IMR-90 (cell line): ENCODE measurements at regions not wholly inside any gene's neighbourhood (a gene's known extent, or its start where the extent isn't known, plus 50 kb on each side); places are given as distances from the start of the nearest gene placed in this dataset.

Experiments used
- ATAC-seq: fragments of 200-7000 bp; cut with Tn5 transposase; 2 replicates; pipeline ENCODE4 v1.9.1; 2020; ENCODE audit warnings: low read depth, mild to moderate bottlenecking, moderate library complexity
- BruUV-seq: library from RNA; stranded (reverse); fragments of 400-500 nt; replicated peaks from 2 replicates; lab custom pipeline; 2021; lab: Mats Ljungman, UMichigan
- CTCF ChIA-PET: fragments of 300-600 bp; formaldehyde crosslinking; extraction: SDS; loops from one replicate; lab custom pipeline; 2021; ENCODE audit warnings: antibody characterized with exemption; lab: Yijun Ruan, JAX
- POLR2A ChIA-PET: fragments of 300-600 bp; sonication (Branson Sonifier 250); formaldehyde crosslinking; loops from one replicate; lab custom pipeline; 2022; ENCODE audit warnings: antibody characterized with exemption; ENCODE audit not compliant: unreplicated experiment; lab: Charles Lee
- DNase-seq: peaks from one replicate; pipeline ENCODE4 v3.0.0; 2013
- H2AFZ ChIP-seq: replicated peaks from 2 replicates; pipeline ENCODE3; 2013; ENCODE audit warnings: low read length, mild to moderate bottlenecking; ENCODE audit not compliant: poor library complexity
- H2AK5ac ChIP-seq: 2 replicates; pipeline ENCODE4 v1.6.1; 2013; ENCODE audit warnings: low read depth, low read length, inconsistent platforms
- H2AK9ac ChIP-seq: replicated peaks from 2 replicates; pipeline ENCODE3; 2013; ENCODE audit warnings: mild to moderate bottlenecking, low read depth, low read length, moderate library complexity; ENCODE audit not compliant: poor library complexity
- H2BK120ac ChIP-seq: 2 replicates; pipeline ENCODE4 v1.6.1; 2013; ENCODE audit warnings: low read depth, low read length, inconsistent platforms
- H2BK15ac ChIP-seq: 3 replicates; pipeline ENCODE4 v1.6.1; 2013; ENCODE audit warnings: low read depth, low read length, inconsistent platforms
- H2BK20ac ChIP-seq: 2 replicates; pipeline ENCODE4 v1.6.1; 2013; ENCODE audit warnings: low read depth, mild to moderate bottlenecking, inconsistent platforms, low read length, moderate library complexity
- H2BK5ac ChIP-seq: 2 replicates; pipeline ENCODE4 v1.6.1; 2013; ENCODE audit warnings: mild to moderate bottlenecking, low read depth, low read length, inconsistent platforms; ENCODE audit not compliant: poor library complexity, severe bottlenecking
- H3K14ac ChIP-seq: replicated peaks from 2 replicates; pipeline ENCODE4 v1.6.1; 2013; ENCODE audit warnings: low read depth, low read length, inconsistent platforms
- H3K18ac ChIP-seq: 2 replicates; pipeline ENCODE4 v1.6.1; 2013; ENCODE audit warnings: low read depth, low read length, control low read depth
- H3K23ac ChIP-seq: 2 replicates; pipeline ENCODE4 v1.6.1; 2013; ENCODE audit warnings: low read depth, low read length, inconsistent platforms
- H3K27ac ChIP-seq: 2 replicates; pipeline ENCODE4 v1.5.1; 2013; ENCODE audit warnings: mild to moderate bottlenecking, control low read depth, low read length; ENCODE audit not compliant: insufficient read depth
- H3K27me3 ChIP-seq: 2 replicates; pipeline ENCODE4 v1.6.1; 2013; ENCODE audit warnings: low read length; ENCODE audit not compliant: control insufficient read depth, insufficient read depth
- H3K36me3 ChIP-seq: 2 replicates; pipeline ENCODE4 v1.6.1; 2013; ENCODE audit warnings: low read length, mixed read lengths; ENCODE audit not compliant: control insufficient read depth, insufficient read depth
- H3K4ac ChIP-seq: 2 replicates; pipeline ENCODE4 v1.6.1; 2013; ENCODE audit warnings: low read depth, low read length, inconsistent platforms
- H3K4me1 ChIP-seq: 2 replicates; pipeline ENCODE4 v1.6.1; 2013; ENCODE audit warnings: low read length, mixed read lengths; ENCODE audit not compliant: control insufficient read depth, insufficient read depth
- H3K4me2 ChIP-seq: 2 replicates; pipeline ENCODE4 v1.6.1; 2013; ENCODE audit warnings: low read depth, mild to moderate bottlenecking, control low read depth, low read length, moderate library complexity
- H3K4me3 ChIP-seq: 2 replicates; pipeline ENCODE4 v1.5.1; 2013; ENCODE audit warnings: low read depth, mild to moderate bottlenecking, control low read depth, low read length, moderate library complexity; ENCODE audit not compliant: insufficient read depth
- H3K56ac ChIP-seq: 2 replicates; pipeline ENCODE4 v1.6.1; 2013; ENCODE audit warnings: low read length, inconsistent platforms; ENCODE audit not compliant: insufficient read depth; ENCODE audit errors: extremely low read depth
- H3K79me1 ChIP-seq, 2 experiments: 2 replicates each; pipeline ENCODE4 v1.6.1; 2013; ENCODE audit warnings: low read length in 2 of 2, inconsistent platforms in 1 of 2, low read depth in 1 of 2
- H3K9ac ChIP-seq: 2 replicates; pipeline ENCODE4 v1.6.1; 2013; ENCODE audit warnings: low read depth, low read length, control low read depth
- H3K9me1 ChIP-seq: 2 replicates; pipeline ENCODE4 v1.6.1; 2013; ENCODE audit warnings: low read length, inconsistent platforms; ENCODE audit not compliant: insufficient read depth
- H3K9me3 ChIP-seq: 2 replicates; pipeline ENCODE4 v1.6.1; 2013; ENCODE audit warnings: low read length; ENCODE audit not compliant: control insufficient read depth, insufficient read depth
- H4K20me1 ChIP-seq: 2 replicates; pipeline ENCODE4 v1.6.1; 2013; ENCODE audit warnings: low read length, inconsistent platforms; ENCODE audit not compliant: insufficient read depth
- H4K5ac ChIP-seq: 2 replicates; pipeline ENCODE4 v1.6.1; 2013; ENCODE audit warnings: mild to moderate bottlenecking, low read depth, low read length, control low read depth
- H4K8ac ChIP-seq, 2 experiments: 2 replicates each; pipeline ENCODE4 v1.6.1; 2013; ENCODE audit warnings: low read depth in 2 of 2, low read length in 2 of 2, control low read depth in 1 of 2, inconsistent platforms in 1 of 2
- H4K91ac ChIP-seq: 2 replicates; pipeline ENCODE4 v1.6.1; 2013; ENCODE audit warnings: low read depth, low read length, inconsistent platforms; ENCODE audit not compliant: insufficient read depth
- NFE2L2 ChIP-seq: fragments of 150-350 bp; IDR thresholded peaks from 2 replicates; pipeline ENCODE4 v1.6.1; 2016; ENCODE audit warnings: low read depth, mild to moderate bottlenecking, low read length
- POLR2A ChIP-seq: IDR thresholded peaks from 2 replicates; pipeline ENCODE4 v1.6.1; 2012; ENCODE audit warnings: mild to moderate bottlenecking, low read depth, low read length
- RCOR1 ChIP-seq: IDR thresholded peaks from 2 replicates; pipeline ENCODE4 v1.6.1; 2012; ENCODE audit warnings: mild to moderate bottlenecking, low read length, improper control_type of control experiment; ENCODE audit not compliant: insufficient replicate concordance
- WGBS, 2 experiments: methylation state at CpG; one replicate each; pipeline versions ENCODE4 v1.1.5 to v1.1.7; 2013; ENCODE audit warnings: missing lambda C conversion rate in 2 of 2; ENCODE audit not compliant: insufficient read length in 1 of 2; ENCODE audit errors: extremely low coverage in 2 of 2; 5-methylcytosine and 5-hydroxymethylcytosine counted together
- dilution Hi-C: fragments of 300-500 bp; cut with HindIII; formaldehyde crosslinking; loops from one replicate; pipeline ENCODE4 v1.14.3; 2018; ENCODE audit warnings: low sequenced_read_pairs; ENCODE audit not compliant: unreplicated experiment
- in situ Hi-C: fragments of 300-500 bp; cut with MboI; formaldehyde crosslinking; loops from 3 replicates; pipeline ENCODE4 v1.14.3; 2019; ENCODE audit warnings: low sequenced_read_pairs, inconsistent platforms, mixed read lengths
- intact Hi-C: fragments of 100-400 bp; cut with micrococcal nuclease; formaldehyde crosslinking; loops from 2 replicates; pipeline ENCODE4 v1.10.0; 2022

GRCh38 chr1:105343317-105343716 is 1593.6 kb downstream of the AMY1C start:
- dilution Hi-C loops (no loop called here), intact Hi-C loops (no loop called here), in situ Hi-C loops (no loop called here)
- H3K9ac ChIP-seq, result no peak overlapping the region
- no peak overlapping the region for H3K14ac ChIP-seq
- H3K9me1 ChIP-seq, result no peaks in the 10 kb centered on the region
- WGBS, 2 experiments, result 100% methylated on average over 1 of the region's 2 CpGs; no CpG with 5 or more reads in 1 of the 2 experiments
- H3K23ac ChIP-seq, result no peak overlapping the region
- H3K4ac ChIP-seq, result no peak overlapping the region
- H3K18ac ChIP-seq, result no peak overlapping the region
- no peak overlapping the region for H3K27ac ChIP-seq
- no TSS peak for BruUV-seq
- H2AK9ac ChIP-seq, result no peak overlapping the region
- no peak overlapping the region for H2BK15ac ChIP-seq
- H4K20me1 ChIP-seq, result no peaks in the 10 kb centered on the region
- H3K36me3 ChIP-seq, result no peaks in the 10 kb centered on the region
- H2AK5ac ChIP-seq, result no peak overlapping the region
- no peak for DNase-seq
- no peaks in the 10 kb centered on the region for H3K79me1 ChIP-seq
- no peak overlapping the region for H2BK5ac ChIP-seq
- no peak overlapping the region for H2BK20ac ChIP-seq
- no peak for ATAC-seq
- no peak overlapping the region for H3K56ac ChIP-seq
- no peak overlapping the region for H2AFZ ChIP-seq
- no peak overlapping the region for H2BK120ac ChIP-seq
- H4K91ac ChIP-seq, result no peak overlapping the region
- H3K4me3 ChIP-seq, result no peak overlapping the region
- H3K9me3 ChIP-seq, result peaks cover 3% of the 10 kb centered on the region; the same call in 1 of the 2 replicates
- H3K27me3 ChIP-seq, result no peaks in the 10 kb centered on the region
- H4K8ac ChIP-seq, result no peak overlapping the region
- TF ChIP-seq RCOR1, result no peak
- TF ChIP-seq POLR2A, result no peak
- TF ChIP-seq NFE2L2, result no peak
- POLR2A ChIA-PET, result no interaction called here
- CTCF ChIA-PET, result no interaction called here
- no peak overlapping the region for H3K4me2 ChIP-seq
- no peaks in the 10 kb centered on the region for H3K4me1 ChIP-seq
- no peak overlapping the region for H4K5ac ChIP-seq
